COLO829 (cell line): ENCODE measurements at regions not wholly inside any gene's neighbourhood (a gene's known extent, or its start where the extent isn't known, plus 50 kb on each side); places are given as distances from the start of the nearest gene placed in this dataset.
"Not testable (repeated sequence)": the region's sequence is repeated elsewhere in the genome, so short reads cannot be mapped to it uniquely, and the experiment has no call there.

ENCODE experiments used
- DNase-seq: peaks from one replicate; pipeline ENCODE4 v3.0.0; 2012; ENCODE audit warnings: low spot score

- DNase-seq: no peak
These were observed 135.8 kb upstream of the FOXD4L5 start for GRCh38 chr9:65420771-65421170.

- DNase-seq: not testable (repeated sequence)
These were observed 134.0 kb upstream of the FOXD4L5 start for GRCh38 chr9:65418966-65419365.

- not testable (repeated sequence) for DNase-seq
These were observed 131.9 kb upstream of the FOXD4L5 start for GRCh38 chr9:65416948-65417347.

- DNase-seq: not testable (repeated sequence)
These were observed 129.2 kb upstream of the FOXD4L5 start for GRCh38 chr9:65414249-65414648.

GRCh38 chr9:65413371-65413770, 128.4 kb upstream of the FOXD4L5 start:
- not testable (repeated sequence) for DNase-seq

GRCh38 chr9:65411901-65412300, 126.9 kb upstream of the FOXD4L5 start:
- no peak for DNase-seq

GRCh38 chr9:65411336-65411735, 126.3 kb upstream of the FOXD4L5 start:
- no peak for DNase-seq

GRCh38 chr9:65410926-65411325, 125.9 kb upstream of the FOXD4L5 start:
- DNase-seq: no peak

- DNase-seq: no peak
These were observed 124.5 kb upstream of the FOXD4L5 start for GRCh38 chr9:65409471-65409980.

GRCh38 chr9:65408806-65409205, 123.8 kb upstream of the FOXD4L5 start:
- DNase-seq: not testable (repeated sequence)

GRCh38 chr9:65406625-65407024, 121.6 kb upstream of the FOXD4L5 start:
- DNase-seq: not testable (repeated sequence)

GRCh38 chr9:65405766-65406165, 120.8 kb upstream of the FOXD4L5 start:
- DNase-seq: not testable (repeated sequence)

GRCh38 chr9:65405253-65405652, 120.2 kb upstream of the FOXD4L5 start:
- no peak for DNase-seq

- no peak for DNase-seq
These were observed 119.4 kb upstream of the FOXD4L5 start for GRCh38 chr9:65404232-65405006.

GRCh38 chr9:65403721-65404120, 118.7 kb upstream of the FOXD4L5 start:
- DNase-seq: no peak

- DNase-seq: not testable (repeated sequence)
These were observed 118.1 kb upstream of the FOXD4L5 start for GRCh38 chr9:65403072-65403471.

- not testable (repeated sequence) for DNase-seq
These were observed 117.3 kb upstream of the FOXD4L5 start for GRCh38 chr9:65402206-65402870.

- DNase-seq: not testable (repeated sequence)
These were observed 116.5 kb upstream of the FOXD4L5 start for GRCh38 chr9:65401456-65402045.

GRCh38 chr9:65400886-65401285, 115.9 kb upstream of the FOXD4L5 start:
- DNase-seq: no peak

- DNase-seq: peak; percentile 38
These were observed 113.0 kb upstream of the FOXD4L5 start for GRCh38 chr9:65397763-65398719.

GRCh38 chr9:65397226-65397625, 112.2 kb upstream of the FOXD4L5 start:
- not testable (repeated sequence) for DNase-seq

GRCh38 chr9:65396601-65397000, 111.6 kb upstream of the FOXD4L5 start:
- not testable (repeated sequence) for DNase-seq
